ENCODE measurements at regions not wholly inside any gene's neighbourhood (a gene's known extent, or its start where the extent isn't known, plus 50 kb on each side); places are given as distances from the start of the nearest gene placed in this dataset.
"Not testable (repeated sequence)": the region's sequence is repeated elsewhere in the genome, so short reads cannot be mapped to it uniquely, and the experiment has no call there.

DNA sequence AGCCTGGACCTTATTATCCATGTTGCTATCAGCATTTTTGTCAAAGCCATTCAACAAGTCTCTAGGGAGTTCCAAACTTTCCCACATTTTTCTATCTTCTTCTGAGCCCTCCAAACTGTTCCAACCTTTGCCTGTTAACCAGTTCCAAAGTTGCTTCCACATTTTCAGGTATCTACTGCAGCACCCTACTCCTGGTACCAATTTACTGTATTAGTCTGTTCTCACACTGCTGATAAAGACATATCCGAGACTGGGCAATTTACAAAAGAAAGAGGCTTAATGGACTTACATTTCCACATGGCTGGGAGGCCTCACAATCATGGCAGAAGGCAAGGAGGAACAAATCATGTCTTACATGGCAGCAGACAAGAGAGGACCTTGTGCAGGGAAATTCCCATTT is 416.2 kb downstream of the LRRC70 start:
- not testable (repeated sequence) for DNase-seq (ENCODE audit: low read depth in 2 of 3, low spot score in 1 of 3)

DNA sequence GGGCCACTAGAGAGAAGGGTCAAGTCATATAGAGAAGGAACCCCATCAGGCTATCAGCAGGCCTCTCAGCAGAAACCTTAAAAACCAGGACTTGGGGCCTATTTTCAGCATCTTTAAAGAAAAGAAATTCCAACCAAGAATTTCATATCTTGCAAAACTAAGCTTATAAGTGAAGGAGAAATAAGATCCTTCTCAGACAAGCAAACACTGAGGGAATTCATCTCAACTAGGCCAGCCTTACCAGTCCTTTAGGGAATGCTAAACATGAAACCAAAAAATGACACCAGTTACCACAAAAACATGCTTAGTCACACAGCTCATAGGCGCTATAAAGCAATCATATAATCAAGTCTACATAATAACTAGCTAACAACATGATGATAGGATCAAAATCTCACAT is 407.1 kb downstream of the LRRC70 start:
- no peak for DNase-seq (ENCODE audit: low read depth in 2 of 3, low spot score in 1 of 3)

GRCh38 chr5:62982348-62982747 is 403.7 kb downstream of the LRRC70 start:
- DNase-seq (ENCODE audit: low read depth in 2 of 3, low spot score in 1 of 3), result no peak

DNA sequence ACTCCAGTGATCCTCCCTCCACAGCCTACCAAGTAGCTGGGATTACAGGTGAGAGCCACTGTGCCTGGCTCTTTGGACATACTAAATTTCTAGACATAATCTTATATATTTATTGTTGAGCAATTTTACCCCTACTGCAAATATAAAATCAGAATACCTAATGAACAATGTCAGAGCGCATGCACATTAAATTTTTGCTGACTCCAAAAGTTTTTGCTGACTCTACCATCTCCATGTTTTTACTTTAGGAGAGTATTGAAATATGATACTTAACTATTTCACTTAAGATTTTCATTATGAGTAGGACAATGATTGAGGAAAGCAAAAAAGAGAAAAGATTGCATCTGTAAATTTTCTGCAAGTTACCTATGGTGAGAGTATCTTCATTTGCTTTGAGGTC is 402.3 kb downstream of the LRRC70 start:
- DNase-seq (ENCODE audit: low read depth in 2 of 3, low spot score in 1 of 3), result no peak

- DNase-seq (ENCODE audit: low read depth in 2 of 3, low spot score in 1 of 3), result no peak
These were observed 400.9 kb downstream of the LRRC70 start for GRCh38 chr5:62979472-62979871.

GRCh38 chr5:62977661-62978060 is 399.0 kb downstream of the LRRC70 start:
- no peak for DNase-seq (ENCODE audit: low read depth in 2 of 3, low spot score in 1 of 3)

DNA sequence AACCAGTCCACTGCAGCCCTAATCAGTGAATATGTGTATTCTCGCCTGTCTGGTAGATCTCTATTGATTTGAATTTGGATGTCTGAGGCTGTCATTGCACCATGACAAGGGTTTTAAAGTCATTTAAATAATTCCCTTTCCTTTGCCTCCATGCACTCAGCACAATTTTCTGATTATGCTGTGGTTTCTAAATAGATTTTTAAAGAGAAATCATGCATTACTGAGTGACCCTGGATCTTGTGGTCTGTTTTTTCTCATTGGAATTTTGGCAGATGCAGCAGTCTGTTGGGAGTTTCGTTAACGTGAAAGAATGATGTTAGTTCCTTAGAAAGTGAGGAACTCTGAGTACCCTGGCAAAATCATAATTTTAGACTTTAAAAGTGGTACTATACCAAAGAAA is 396.0 kb downstream of the LRRC70 start:
- no peak for DNase-seq (ENCODE audit: low read depth in 2 of 3, low spot score in 1 of 3)

DNA sequence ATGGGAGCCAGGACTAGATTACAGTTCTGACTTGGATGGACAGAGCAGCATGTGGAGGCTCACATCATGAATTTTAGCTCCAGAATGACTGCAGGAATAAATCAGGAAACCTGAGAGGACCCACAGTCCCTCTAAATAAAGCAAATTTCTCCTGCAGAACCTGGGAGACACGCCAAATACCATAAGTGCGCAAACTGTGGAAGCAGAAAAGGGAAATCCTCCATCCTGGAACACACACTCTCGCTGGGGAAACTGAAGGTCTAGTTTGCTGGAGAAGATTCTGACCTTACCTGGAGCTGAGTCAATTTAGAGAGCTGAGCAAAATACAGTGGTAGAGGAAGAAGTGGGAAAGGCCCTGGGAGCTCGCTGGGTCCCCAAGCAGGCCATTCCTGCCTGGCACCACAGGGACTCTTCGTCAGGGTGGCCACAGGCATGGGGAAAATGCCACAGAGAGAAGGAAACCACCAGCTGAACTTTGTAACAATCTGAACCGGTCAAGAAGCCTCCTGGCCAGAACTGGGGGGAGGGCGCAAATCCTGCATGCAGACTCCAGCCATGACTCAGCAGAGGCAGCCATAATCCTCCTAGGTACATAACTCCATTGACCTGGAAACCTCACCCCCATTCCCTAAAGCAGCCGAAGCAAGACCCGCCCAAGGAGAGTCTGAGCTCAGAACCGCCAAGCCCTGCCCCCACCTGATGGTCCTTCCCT is 390.9 kb downstream of the LRRC70 start:
- DNase-seq (ENCODE audit: low read depth in 2 of 3, low spot score in 1 of 3), result no peak

- DNase-seq (ENCODE audit: low read depth in 2 of 3, low spot score in 1 of 3), result no peak
These were observed 385.8 kb downstream of the LRRC70 start for GRCh38 chr5:62964428-62964827.

DNA sequence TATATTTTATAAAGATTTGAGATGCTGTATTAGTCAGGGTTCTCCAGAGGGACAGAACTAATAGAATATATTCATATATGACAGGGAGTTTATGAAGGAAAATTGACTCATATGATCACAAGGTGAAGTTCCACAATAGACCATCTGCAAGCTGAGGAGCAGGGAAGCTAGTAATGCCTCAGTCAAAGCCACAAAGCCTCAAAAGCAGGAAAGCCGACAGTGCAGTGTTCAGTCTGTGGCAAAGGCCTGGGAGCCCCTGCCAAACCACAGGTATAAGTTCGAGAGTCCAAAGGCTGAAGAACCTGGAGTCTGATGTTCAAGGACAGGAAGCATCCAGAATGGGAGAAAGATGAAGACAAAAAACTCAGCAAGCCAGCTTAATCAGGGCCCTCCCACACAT is 382.2 kb downstream of the LRRC70 start:
- DNase-seq (ENCODE audit: low read depth in 2 of 3, low spot score in 1 of 3), result no peak

DNA sequence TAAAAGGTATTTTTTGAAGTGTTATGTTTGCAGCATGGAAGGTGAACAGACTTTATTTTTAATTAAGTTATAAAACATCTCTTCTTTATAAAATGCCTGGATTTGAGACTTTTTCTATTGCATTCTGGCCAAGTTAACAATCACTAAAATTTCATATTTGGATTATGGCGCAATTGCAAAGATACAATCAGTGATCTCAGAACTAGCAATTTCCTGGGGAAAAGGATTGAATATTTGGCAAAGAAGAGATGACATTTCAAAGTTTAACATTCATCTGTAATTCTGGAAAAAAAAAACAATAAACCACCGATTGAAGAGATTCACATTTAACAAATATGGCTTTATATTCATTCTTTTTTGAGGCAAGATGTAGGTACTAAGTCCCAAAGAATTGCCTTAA is 378.0 kb downstream of the LRRC70 start:
- DNase-seq (ENCODE audit: low read depth in 2 of 3, low spot score in 1 of 3), result no peak

DNA sequence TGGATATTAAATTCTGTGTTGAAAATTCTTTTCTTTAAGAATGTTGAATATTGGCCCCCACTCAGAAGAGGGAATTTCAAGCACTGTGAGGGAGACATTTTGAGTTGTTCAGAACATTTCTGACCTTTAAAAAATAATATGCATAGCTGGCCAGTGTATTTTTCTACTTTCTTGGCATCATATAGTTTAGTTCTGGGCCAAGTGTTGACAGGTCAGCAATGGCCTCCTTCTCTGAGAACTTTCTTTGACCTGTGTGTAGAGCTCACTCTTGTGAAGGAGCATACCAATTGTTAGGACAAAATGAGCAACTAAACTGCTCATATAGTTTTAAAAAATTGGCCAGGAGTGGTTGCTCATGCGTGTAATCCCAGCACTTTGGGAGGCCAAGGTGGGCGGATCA is 376.0 kb downstream of the LRRC70 start:
- no peak for DNase-seq (ENCODE audit: low read depth in 2 of 3, low spot score in 1 of 3)

GRCh38 chr5:62948301-62948700 is 369.7 kb downstream of the LRRC70 start:
- no peak for DNase-seq (ENCODE audit: low read depth in 2 of 3, low spot score in 1 of 3)

GRCh38 chr5:62942384-62942783 is 363.8 kb downstream of the LRRC70 start:
- DNase-seq (ENCODE audit: low read depth in 2 of 3, low spot score in 1 of 3), result no peak

DNA sequence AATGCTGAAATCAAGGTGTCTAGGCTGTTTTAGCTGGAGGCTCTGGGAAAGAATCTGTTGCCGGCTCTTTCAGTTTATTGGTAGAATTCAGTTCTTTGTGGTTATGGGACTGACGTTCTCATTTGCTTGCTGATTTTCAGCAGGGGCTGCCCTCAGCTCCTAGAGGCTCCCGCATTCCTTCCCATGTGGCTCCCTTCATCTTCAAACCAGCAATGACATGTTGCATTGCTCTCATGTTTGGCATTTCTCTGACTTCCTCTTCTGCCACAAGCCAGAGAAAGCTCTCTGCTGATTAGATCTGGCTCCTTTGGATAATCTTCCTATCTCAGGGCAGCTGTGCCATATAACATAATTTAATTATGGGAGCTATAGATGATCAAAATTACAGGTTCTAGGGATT is 360.3 kb downstream of the LRRC70 start:
- DNase-seq (ENCODE audit: low read depth in 2 of 3, low spot score in 1 of 3), result no peak

DNA sequence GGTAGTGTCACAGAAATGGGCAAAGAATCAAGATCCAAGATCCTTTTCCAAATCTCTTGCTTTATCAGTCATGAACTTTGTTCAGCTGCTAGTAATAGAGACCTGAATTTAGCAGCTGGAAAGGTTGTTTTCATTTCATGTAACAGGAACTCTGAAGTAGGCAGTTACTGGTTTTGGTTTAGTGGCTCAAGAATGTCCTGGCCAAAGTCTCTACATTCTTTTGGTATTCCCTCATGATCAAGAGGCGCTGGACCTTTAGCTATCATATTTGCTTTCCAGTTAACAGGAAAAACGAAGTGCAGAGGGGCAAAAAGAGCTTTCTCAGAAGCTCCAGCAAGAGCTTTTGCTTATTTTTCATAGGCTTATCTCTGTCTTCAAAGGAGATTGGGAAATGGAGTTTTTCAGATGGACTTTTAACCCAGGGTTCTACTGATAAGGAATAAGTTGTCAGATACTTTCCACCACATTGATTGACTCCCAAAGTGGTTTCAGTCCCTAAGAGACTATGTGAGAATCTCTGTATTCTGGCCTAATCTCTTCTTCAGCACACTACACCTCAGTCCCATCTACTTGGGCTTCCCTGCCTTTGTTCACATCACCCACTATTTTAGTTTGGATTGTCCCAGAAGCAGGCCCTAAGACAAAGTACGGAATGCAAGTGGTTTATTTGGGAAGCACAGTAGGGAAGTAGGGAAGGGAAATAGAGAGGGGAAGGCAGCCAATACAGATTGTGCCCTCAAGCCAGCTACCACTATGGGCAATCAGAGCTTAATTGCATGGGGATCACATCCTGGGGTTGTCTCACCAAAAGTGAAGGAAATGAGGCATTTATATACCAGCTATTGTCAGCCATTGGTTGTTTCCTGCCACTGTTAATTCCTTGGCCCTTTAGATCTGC is 359.3 kb downstream of the LRRC70 start:
- DNase-seq (ENCODE audit: low read depth in 2 of 3, low spot score in 1 of 3), result no peak

DNA sequence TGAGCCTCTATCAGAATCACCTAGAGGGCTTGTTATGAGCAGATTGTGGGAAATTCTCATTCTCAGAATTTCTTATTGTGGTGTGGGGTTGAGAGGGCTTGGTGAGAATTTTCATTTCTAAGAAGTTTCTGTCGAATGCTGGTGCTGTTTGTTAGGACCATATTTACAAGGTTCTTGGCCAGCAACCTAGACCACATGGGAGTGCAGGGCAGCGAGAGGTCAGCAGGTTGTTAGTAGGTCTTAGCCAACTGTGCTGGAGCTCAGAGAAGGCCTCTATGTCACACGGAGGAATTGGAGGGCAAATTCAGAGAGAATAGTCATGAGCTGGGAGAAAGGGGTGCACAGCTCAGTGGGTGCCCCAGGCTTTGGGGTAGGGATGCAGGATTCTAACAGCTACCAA is 357.0 kb downstream of the LRRC70 start:
- DNase-seq (ENCODE audit: low read depth in 2 of 3, low spot score in 1 of 3), result no peak

- no peak for DNase-seq (ENCODE audit: low read depth in 2 of 3, low spot score in 1 of 3)
These were observed 355.7 kb downstream of the LRRC70 start for GRCh38 chr5:62934319-62934718.

DNA sequence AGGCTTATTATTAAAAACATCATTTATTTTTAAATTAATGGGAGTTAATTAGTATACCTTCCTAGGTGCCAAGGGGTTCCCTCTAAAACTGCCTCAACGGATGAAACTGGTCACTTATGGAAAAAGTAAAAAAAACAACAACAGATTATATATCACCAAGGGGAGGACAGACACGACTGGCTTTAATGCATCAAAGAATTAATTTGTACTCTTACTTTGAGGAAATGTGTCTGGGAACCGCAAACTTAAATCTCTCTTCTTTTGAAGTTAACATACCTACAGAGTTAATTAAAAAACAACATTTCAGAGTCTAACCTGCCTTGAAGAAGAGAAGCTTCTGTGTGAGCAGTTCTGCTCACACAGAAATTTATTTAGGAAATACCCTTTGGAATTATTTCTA is 354.6 kb downstream of the LRRC70 start:
- DNase-seq (ENCODE audit: low read depth in 2 of 3, low spot score in 1 of 3), result no peak

DNA sequence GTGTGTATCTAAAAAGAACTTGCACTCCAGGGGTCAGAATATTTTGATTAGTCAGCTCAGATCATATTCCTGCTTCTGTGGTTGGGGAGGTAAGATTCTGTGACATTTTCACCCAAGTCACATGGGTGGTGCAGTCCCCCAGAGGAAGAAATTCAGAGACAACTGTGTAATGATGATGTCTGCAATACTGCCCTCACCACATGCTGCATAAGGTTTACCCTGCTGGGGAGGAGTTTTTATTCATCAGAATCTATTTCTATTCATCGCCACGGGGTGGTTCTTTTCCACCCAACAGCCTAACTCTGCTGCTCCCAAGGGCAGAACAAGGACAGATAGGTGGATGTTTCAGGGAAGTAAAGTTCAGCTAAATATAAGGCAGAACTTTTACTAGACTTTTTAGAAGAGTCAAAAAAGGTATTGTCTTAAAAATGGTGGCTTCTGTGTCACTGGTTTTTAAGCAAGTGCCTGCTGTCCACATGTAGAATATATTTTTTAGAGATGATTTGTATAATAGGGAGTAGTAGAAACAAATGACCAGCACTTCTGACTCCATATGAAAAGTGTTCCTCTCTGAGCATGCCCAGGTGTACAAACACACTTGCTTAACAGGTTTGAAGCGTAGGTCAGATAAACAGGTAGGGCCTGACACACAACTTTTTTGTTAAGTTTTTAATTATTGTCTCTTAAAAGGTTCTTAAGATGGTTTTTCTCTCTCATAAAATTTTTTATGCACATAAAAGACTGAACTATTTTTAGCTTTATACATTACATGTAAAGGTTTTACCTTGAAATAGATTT is 352.7 kb downstream of the LRRC70 start:
- DNase-seq (ENCODE audit: low read depth in 2 of 3, low spot score in 1 of 3), result no peak

- DNase-seq (ENCODE audit: low read depth in 2 of 3, low spot score in 1 of 3), result no peak
These were observed 343.6 kb downstream of the LRRC70 start for GRCh38 chr5:62922191-62922590.

GRCh38 chr5:62920856-62921255 is 342.2 kb downstream of the LRRC70 start:
- DNase-seq (ENCODE audit: low read depth in 2 of 3, low spot score in 1 of 3), result no peak

Measured in stimulated activated CD4-positive, alpha-beta T cell treated with anti-CD3 and anti-CD28 coated beads, Interleukin-12 subunit alpha, Interleukin-12 subunit beta, amount 100 ng/mL, for 48 hours (primary cell).